Upper lobe of right lung (tissue), 1 donor: ENCODE measurements at regions not wholly inside any gene's neighbourhood (a gene's known extent, or its start where the extent isn't known, plus 50 kb on each side); places are given as distances from the start of the nearest gene placed in this dataset.

Experiments
- ATAC-seq: fragments of 200-7000 bp; cut with Tn5 transposase; one replicate; pipeline ENCODE4 v1.9.1; 2020; ENCODE audit warnings: mild to moderate bottlenecking, moderate library complexity
- DNase-seq: peaks from one replicate; pipeline ENCODE4 v3.0.0-alpha.2; 2020
- H3K27ac ChIP-seq: fragments of 200-600 bp; one replicate; pipeline ENCODE4 v1.8.0; 2022
- H3K27me3 ChIP-seq: fragments of 200-600 bp; one replicate; pipeline ENCODE4 v1.8.0; 2022; ENCODE audit warnings: mild to moderate bottlenecking
- H3K36me3 ChIP-seq: fragments of 200-600 bp; one replicate; pipeline ENCODE4 v1.8.0; 2022
- H3K4me1 ChIP-seq: fragments of 200-600 bp; one replicate; pipeline ENCODE4 v1.8.0; 2022
- H3K4me3 ChIP-seq: fragments of 200-600 bp; one replicate; pipeline ENCODE4 v1.8.0; 2022; ENCODE audit warnings: mild to moderate bottlenecking
- H3K9me3 ChIP-seq: fragments of 200-600 bp; one replicate; pipeline ENCODE4 v1.8.0; 2022
- intact Hi-C: fragments of 100-400 bp; cut with DNase I; formaldehyde crosslinking; loops from one replicate; pipeline ENCODE4 v1.11.0; 2022
- TF ChIP-seq, protein P1 (sequence below): fragments of 200-600 bp; IDR thresholded peaks from one replicate; pipeline ENCODE4 v1.8.0; 2022; ENCODE audit warnings: antibody characterized with exemption
- donor health status: DM: no; HTN: yes; CAD: no; lungs with severe emphysema.

DNA sequence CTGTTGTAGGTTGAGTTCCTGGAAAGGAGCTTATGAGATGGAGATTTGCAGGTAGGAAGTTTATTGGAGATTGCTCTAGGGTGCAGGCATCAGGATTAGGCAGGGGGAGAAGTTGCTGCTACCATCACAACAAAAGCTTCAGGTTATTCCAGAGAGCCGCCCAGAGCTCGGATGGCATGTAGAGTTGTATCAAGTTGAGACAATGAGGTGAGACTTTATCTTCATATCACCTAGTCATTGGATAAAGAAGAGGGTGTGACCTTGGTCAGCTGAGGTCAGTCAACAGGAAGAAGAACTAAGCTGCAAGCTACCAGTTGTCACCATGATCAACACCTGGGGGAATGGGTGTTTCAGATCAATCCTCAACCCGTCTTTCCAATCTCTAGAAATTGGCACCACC lies 342.0 kb downstream of the RFC3 start:
- H3K4me1 ChIP-seq: peaks cover 4% of the 10 kb centered on the region
- DNase-seq (no peak), ATAC-seq (no peak)
- TF ChIP-seq, protein P1, sequence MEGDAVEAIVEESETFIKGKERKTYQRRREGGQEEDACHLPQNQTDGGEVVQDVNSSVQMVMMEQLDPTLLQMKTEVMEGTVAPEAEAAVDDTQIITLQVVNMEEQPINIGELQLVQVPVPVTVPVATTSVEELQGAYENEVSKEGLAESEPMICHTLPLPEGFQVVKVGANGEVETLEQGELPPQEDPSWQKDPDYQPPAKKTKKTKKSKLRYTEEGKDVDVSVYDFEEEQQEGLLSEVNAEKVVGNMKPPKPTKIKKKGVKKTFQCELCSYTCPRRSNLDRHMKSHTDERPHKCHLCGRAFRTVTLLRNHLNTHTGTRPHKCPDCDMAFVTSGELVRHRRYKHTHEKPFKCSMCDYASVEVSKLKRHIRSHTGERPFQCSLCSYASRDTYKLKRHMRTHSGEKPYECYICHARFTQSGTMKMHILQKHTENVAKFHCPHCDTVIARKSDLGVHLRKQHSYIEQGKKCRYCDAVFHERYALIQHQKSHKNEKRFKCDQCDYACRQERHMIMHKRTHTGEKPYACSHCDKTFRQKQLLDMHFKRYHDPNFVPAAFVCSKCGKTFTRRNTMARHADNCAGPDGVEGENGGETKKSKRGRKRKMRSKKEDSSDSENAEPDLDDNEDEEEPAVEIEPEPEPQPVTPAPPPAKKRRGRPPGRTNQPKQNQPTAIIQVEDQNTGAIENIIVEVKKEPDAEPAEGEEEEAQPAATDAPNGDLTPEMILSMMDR: no peak
- no peaks in the 10 kb centered on the region for H3K36me3 ChIP-seq
- H3K4me3 ChIP-seq: no peak overlapping the region
- intact Hi-C loops: no loop called here
- H3K27ac ChIP-seq: no peak overlapping the region
- no peaks in the 10 kb centered on the region for H3K9me3 ChIP-seq
- no peaks in the 10 kb centered on the region for H3K27me3 ChIP-seq

DNA sequence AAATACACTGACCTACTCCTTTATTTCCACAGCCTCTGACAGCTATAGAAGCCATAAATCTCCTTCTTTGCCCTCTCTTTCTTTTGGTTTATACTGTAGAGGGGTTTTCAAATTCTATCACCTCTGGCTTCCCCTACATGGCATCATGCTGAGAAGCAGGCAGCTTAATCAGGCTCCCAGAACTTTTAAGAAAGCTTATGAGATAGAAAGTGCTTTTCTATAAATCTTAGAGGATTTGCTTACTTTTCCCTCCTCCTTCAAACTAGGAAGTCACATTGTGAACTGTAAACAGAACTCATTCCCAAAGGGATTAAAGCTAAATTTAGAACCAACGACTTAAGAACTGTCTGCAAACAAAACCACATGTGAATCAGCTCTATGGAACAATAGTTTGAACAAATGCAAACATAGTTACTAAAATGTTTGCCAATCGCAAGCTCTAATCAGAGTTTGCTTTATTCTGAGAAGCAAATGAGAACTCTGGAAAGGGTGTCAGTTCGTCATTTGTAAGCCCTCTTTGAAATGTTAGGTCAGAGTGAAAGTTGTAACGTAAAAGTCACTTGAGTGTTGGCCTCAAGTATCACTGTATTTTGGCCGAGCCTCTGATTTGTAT lies 344.1 kb downstream of the RFC3 start:
- no peak for DNase-seq
- TF ChIP-seq, protein P1: no peak
- no peaks in the 10 kb centered on the region for H3K9me3 ChIP-seq
- no peaks in the 10 kb centered on the region for H3K27me3 ChIP-seq
- peaks cover 4% of the 10 kb centered on the region for H3K4me1 ChIP-seq
- intact Hi-C loops: no loop called here
- H3K36me3 ChIP-seq: no peaks in the 10 kb centered on the region
- H3K4me3 ChIP-seq: peak overlapping the region; percentile 12
- H3K27ac ChIP-seq: peak overlapping the region; percentile 28
- ATAC-seq: peak; percentile 35

DNA sequence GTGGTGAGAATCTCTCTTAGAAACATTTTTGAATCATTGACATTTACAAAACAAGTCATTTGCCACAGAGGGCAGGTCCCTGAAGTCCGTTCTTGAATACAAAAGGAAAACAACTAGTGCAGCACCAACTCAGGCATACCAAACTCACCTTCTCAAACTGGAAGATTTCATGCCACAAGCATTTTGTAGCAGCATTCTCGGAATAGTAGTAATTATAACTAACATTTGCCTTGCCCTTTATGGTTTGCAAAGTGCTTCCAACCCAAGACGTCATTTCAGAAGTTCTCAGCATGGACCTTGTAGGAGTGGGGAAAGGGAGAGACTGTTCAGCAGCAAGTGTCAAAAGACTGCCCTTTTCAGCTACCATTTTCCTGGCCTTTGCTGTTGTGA lies 344.6 kb downstream of the RFC3 start:
- intact Hi-C loops: no loop called here
- no peaks in the 10 kb centered on the region for H3K36me3 ChIP-seq
- TF ChIP-seq, protein P1: no peak
- peak overlapping the region; percentile 28 for H3K27ac ChIP-seq
- H3K27me3 ChIP-seq: no peaks in the 10 kb centered on the region
- DNase-seq (no peak), ATAC-seq (peak; percentile 69)
- peak overlapping the region; percentile 12 for H3K4me3 ChIP-seq
- H3K9me3 ChIP-seq: no peaks in the 10 kb centered on the region
- peaks cover 4% of the 10 kb centered on the region for H3K4me1 ChIP-seq

DNA sequence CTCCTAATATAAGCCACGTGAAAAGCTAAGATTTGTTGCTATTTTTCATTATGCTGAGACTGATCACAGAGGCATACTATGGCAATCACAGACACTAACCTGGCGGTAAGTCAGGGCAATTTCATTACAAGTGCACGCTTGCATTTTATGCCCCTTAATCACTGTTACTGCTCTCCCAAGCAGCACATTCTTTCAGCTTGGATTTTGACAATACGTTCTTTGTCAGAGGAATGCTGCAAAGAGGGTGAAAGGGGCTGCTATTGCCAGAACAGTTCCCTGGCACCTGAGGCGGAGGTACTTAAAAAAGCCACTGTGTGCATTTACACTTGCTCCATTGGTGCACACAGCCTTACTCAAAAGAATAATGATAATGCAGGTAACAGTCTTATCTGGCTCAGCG lies 346.6 kb downstream of the RFC3 start:
- Histone ChIP-seq H3K4me1 (peaks cover 4% of the 10 kb centered on the region), H3K27me3 (no peaks in the 10 kb centered on the region), H3K36me3 (no peaks in the 10 kb centered on the region), H3K9me3 (no peaks in the 10 kb centered on the region), H3K27ac (no peak overlapping the region), H3K4me3 (no peak overlapping the region)
- intact Hi-C loops: no loop called here
- ATAC-seq (no peak), DNase-seq (no peak)
- TF ChIP-seq, protein P1: no peak

DNA sequence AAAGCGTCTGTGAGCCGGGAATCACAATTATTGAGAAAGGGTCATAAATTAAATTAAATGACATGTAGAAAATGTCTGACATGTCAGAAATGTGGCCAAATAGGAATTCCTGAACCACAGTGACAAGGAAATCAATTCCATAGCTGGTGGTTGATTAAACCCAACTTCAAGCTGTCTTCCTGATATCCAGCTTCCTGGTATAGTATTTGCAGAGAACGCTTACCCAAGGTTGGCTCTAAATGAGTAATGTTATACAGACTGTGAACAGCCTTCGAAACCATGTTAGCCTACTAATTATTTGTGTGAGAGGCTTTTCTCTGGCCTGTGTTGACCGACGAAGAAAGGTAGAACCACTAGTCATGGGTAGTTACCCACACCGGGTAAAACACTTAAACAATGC lies 347.2 kb downstream of the RFC3 start:
- Histone ChIP-seq H3K9me3 (no peaks in the 10 kb centered on the region), H3K4me3 (no peak overlapping the region), H3K36me3 (no peaks in the 10 kb centered on the region), H3K27ac (no peak overlapping the region), H3K4me1 (peaks cover 4% of the 10 kb centered on the region), H3K27me3 (no peaks in the 10 kb centered on the region)
- intact Hi-C loops: no loop called here
- TF ChIP-seq, protein P1: no peak
- DNase-seq: no peak
- no peak for ATAC-seq

DNA sequence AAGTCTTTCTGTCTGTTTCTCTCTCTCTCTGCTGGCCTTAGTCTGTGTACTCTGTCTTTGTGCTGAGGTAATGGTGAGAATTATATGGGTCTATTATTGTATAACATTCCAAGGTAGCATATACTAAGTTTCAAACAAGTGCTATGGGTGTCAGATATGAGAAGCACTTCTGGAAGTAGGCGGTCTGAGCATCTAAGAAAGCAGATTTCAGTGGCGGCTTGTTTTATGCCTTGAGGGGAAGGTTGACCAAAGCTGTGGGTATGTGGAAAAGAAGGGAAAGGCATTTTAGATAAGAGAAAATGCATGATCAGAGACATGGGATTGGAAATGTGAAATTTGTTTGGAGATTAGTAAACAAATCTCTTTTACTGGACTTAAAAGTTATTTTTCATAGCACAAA lies 348.5 kb downstream of the RFC3 start:
- intact Hi-C loops: no loop called here
- Histone ChIP-seq H3K27ac (no peak overlapping the region), H3K4me1 (peaks cover 4% of the 10 kb centered on the region), H3K27me3 (no peaks in the 10 kb centered on the region), H3K36me3 (no peaks in the 10 kb centered on the region), H3K9me3 (no peaks in the 10 kb centered on the region), H3K4me3 (no peak overlapping the region)
- DNase-seq (no peak), ATAC-seq (no peak)
- TF ChIP-seq, protein P1: no peak
